ENCODE measurements at regions not wholly inside any gene's neighbourhood (a gene's known extent, or its start where the extent isn't known, plus 50 kb on each side); places are given as distances from the start of the nearest gene placed in this dataset.
A peak's percentile ranks its signal among the peaks of the same experiment; 100 is the strongest.

DNA sequence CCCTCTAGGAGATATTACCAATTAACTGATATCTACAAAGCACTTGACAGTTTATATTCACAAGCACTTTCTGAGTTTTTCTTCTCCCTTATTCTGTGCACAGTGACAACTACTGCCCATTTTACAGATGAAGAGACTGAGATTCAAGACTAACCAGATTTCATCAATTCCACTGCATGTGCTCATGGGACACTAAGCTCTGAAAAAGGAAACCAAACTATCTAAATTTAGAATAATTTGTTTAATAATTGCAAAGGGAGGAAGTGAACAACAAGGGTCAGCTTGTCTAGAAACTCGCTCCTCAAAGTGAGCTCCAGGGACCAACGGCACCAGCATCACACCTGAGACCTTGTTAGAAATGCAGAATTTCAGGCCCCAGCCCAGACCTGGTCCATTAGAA lies 50.8 kb upstream of the MYLIP start:
- DNase-seq (ENCODE audit: low read depth) = no peak

DNA sequence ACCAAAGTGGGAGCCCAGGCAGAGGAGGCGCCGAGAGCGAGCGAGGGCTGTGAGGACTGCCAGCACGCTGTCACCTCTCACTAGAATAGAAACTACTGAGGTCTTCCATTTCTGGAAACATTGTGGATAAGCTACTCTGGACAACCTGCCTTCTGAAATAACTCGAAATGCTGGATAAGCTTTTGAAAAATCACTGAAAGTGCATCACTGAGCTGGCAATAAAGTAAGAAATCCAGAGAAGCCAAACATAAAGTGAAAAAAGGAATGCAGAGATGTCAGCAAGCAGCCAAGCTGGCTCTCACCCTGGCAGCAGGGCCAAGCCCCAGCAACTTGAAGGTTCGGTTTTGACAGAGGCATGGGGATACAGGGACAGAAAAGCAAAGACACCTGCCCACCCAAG lies 59.2 kb upstream of the MYLIP start:
- DNase-seq (ENCODE audit: low read depth) = no peak

DNA sequence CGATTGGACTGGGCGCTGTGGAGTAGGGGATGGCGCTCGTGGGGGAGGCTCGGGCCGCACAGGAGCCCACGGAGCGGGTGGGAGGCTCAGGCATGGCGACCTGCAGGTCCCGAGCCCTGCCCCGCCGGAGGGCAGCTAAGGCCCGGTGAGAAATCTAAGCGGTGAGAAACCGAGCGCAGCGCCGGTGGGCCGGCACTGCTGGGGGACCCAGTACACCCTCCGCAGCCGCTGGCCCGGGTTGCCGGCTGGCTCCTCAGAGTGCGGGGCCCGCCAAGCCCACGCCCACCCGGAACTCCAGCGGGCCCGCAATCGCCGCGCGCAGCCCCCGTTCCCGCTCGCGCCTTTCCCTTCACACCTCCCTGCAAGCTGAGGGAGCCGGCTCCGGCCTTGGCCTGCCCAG lies 59.7 kb upstream of the MYLIP start:
- DNase-seq (ENCODE audit: low read depth) = no peak

DNA sequence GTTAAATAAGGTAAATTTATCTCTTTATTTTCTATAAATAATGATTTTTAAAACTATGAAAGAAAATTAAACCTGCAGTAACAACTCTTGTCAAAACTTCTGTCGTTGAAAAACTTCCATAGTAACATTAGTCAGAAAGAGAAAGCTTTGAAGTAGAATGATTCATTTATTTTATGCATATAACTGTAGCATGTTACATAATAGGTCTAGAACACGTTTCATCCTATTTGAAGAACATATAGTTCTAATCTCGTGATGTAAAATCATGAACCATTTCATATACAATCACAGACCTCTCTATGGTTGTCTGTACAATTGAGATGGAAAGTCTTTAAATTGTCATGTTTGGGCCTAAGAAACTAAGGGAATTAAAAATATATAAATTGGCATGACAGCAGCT lies 61.3 kb upstream of the MYLIP start:
- DNase-seq (ENCODE audit: low read depth) = no peak

DNA sequence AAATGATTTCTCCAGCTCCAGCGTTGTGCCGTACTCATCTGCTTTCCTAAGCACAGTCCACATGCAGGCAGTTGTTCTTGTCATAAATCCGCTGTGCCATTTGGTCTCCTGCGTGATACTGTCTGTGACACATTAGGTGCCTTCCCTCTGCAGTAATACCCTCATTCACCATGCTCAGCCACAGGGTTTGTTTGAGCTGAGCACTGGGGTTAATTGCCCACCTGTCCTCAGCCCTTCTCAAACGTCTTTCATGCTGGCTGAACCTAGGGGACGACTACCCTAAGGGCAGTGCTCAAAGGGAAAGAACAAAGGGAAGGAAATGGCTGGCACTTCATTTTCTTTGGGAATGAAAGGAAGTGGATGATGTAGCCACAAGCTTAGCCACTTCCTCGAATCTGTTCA lies 64.2 kb upstream of the MYLIP start:
- DNase-seq (ENCODE audit: low read depth) = peak; percentile 68

DNA sequence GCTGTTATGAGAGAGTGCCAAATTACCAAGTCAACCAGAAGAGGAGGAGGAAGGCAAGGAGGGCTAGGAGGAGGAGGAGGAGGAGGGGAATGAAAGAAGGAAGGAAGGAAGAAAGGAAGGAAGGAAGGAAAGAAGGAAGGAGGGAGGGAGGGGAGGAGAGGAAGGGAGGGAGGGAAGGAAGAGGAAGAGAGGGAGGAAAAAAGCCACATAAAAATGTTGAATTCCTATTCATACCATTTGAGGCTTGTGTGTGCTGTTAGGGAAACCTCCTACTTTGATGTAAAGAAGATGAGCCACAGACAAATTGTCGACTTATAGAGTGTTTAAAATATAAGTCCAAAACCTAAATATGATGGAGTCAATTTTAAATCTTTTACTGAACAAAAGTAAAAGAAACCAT lies 65.3 kb upstream of the MYLIP start:
- no peak for DNase-seq (ENCODE audit: low read depth)

DNA sequence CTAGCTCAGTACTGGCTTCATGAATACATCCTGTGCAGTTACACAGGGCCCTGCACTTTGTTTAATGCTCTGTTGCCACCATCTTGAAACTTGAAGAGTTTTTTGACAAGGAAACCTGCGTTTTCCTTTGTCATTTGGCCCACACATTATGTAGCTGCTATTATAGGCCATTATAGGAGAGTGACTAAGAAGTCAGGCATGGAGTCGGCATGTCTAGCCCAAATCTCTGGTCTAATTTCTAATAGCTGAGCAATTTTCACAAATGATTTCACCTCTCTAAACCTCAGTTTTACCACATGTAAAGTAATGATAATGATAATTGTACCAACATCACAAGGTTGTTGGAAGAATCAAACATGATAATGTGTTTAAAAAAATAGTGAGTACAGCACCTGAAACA lies 67.1 kb upstream of the MYLIP start:
- DNase-seq (ENCODE audit: low read depth) = no peak

DNA sequence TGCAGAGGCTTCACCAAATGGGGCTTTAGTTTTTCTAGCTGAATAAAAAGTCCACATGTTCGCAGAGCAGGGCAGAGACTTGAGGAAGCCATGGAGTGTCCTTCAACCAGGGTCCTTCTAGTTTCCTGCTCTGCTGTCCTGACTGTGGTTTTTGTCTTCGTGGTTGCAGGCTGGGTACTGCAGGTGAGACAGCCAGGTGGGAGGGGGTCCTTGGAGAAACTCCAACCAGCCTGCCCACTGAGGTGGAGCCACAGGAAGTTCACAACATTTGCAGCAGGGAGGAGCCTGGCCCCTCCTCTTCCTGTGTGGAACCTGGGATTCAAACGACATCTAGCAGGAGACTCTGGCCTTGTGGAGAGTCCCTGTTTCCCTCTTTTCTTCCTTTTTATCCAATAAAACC lies 68.8 kb upstream of the MYLIP start:
- DNase-seq (ENCODE audit: low read depth) = no peak

DNA sequence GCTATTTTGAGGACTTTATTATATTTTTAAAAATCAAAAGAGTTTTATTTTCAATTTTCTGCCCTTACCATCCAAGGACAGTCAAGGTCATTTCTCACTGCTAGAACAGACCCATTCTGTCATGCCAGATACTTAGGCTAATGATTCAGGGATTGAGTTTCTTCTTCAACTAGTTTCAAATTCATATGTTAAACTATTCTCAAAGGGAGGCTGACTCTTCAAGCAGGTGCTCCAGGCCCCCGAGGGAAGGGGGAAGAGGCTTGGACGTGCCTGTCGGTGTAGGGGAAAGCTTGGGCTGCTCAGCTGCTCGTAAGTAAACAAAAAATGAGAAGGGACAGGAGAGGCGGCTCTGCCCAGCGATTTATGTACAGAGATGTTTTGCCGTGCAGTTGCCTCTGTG lies 69.4 kb upstream of the MYLIP start:
- DNase-seq (ENCODE audit: low read depth) = peak; percentile 51

DNA sequence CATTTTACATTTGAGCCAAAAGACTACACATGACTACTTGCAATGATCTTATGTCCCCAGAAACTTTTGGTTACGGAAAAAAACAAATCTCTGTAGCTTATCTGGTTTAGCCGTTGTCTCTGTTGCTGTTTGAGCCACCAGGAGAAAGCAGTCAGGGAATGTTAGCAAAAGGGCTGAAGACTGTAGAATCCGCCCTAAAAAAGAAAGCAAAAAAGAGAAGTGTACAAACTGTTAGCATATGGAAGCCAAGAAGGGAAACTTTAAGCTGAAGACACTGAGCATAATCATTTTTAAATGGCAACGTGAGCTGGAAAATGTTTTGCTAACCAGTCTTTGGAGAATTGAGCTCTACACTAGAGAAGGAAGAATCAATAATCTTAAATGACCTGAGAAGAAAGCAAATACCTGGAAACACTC lies 69.9 kb upstream of the MYLIP start:
- DNase-seq (ENCODE audit: low read depth) = no peak

DNA sequence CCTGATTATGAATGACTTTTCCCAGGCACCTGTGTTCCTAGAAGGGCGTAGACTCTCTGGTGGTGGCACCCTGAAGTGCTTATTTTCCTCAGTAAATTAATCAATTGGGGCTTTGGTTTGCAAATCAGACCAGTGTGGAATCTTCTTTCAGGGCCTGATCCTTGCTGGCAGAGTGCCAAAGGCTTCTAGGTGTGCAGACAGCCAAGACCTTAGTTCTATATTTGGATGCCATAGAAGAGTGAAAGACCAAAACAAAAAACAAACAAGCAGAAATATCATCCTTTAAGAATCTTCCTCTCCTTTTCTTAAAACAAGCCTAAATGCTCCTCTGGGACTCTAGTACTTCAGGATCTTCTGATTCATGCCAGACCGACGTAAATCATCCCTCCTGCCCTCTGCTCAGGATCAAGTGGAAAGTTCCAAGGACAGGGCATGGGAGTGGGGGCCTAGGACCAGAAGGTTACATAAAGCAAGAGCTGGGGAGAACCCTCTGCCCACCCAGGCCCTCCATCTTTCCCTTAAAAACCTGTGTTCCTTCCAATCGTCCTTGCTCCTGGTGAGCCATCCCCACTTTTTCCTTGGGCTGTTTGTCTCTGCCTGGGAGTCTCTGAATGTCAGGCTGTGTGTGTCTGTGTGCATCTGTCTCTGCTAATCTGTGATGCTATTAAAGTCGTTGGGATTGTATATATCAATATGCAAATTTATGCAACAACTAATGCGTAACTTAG lies 70.5 kb upstream of the MYLIP start:
- DNase-seq (ENCODE audit: low read depth) = no peak

DNA sequence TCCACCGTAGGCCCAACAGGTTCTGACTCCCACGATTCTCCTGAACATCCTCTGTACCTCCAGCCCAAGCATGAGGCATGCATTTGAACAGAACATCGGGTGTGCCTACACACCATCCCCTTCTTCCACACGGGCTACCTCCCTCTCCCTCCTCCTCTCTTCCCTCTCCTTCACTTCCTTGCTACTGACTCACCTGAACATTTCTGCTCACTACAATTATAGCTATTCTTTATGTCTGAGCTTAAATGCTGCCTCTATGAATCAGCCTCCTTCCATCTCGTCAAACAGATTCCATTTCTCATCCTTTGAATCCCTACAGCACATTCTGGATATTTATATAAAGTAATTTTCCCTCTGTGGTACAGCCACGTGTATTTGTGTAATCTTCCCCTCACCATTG lies 71.4 kb upstream of the MYLIP start:
- DNase-seq (ENCODE audit: low read depth) = no peak

DNA sequence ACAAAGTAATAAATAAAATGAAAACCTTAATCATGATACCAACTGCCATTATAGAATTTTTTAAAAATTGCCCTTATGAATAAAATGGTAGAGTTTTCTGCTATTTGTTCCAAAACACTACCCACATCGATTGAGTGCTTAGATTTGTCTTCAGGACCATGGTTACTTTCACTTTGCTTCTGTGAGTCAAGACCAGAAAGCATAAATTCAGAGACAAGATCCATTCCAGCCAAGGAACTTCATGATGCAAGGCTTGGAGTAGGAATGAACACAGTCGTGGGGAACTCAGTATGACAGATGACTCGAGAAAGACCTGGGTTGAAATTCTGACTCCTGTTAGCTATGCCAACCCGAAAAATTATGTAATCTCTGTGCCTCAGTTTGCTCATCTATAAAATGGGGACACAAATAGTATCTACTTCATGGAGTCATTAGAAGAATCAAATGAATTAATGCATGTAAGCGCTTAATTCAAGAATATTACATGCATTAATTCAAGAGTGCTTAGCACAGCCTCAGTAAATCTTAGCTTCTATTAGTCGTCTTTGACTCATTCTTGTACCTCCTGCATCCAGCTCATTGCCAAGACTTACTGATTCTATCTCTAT lies 72.5 kb upstream of the MYLIP start:
- no peak for DNase-seq (ENCODE audit: low read depth)

DNA sequence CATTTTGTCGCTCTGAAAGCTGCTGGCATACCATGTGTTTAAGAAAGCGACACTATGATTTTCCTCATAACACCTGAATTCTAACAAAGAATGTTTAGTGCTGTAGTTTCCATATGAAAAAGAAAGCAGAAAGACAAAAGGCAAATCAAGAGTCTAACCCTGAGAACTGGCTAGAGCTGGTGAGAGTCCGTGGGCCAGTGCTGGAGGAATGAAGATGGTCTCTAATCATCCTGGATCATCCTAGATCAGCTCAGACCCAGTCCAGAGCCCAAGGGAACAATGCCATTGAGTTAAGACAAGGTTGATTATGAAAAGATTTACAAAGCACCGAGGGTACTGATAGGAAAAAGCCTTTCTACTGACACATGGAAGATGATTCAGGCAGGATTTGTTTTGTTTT lies 73.0 kb upstream of the MYLIP start:
- no peak for DNase-seq (ENCODE audit: low read depth)

DNA sequence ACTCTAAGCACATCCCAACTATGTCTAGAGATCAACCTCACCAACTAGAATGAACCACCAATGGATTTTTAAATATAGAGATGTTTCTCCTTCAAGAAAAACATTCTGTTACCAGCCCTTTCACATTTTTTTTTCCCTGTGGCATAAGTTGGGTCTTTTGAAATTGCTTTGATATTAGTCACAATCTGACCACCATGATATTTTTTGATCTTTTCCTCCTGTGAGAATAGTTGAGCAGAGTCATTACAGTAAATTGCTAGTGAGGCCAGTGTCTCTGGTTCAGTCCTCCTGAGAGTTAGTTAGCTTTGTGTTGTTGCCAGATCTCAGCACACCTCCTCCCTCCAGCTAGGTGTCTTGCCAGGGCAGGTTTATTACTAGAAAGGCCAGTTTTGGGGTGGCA lies 79.7 kb upstream of the MYLIP start:
- DNase-seq (ENCODE audit: low read depth) = peak; percentile 20

DNA sequence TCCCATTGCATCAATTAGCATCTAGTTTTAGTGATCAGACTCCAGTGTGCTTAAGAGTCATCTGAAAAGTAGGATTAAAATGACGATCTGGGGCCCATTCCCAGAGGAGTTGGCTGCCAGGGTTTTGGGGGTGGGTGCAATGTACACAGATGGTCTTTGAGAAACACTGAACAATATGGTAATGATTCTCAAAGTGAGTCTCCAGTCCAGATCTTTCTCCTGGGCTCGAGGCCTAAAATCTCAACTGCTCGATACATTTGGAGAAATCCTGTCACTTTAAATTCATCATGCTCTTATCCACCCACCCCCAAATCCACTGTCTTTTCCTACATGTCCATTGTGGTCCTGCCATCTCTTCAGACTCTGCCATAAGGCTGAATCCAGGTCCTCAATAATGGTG lies 80.7 kb upstream of the MYLIP start:
- DNase-seq (ENCODE audit: low read depth) = no peak

DNA sequence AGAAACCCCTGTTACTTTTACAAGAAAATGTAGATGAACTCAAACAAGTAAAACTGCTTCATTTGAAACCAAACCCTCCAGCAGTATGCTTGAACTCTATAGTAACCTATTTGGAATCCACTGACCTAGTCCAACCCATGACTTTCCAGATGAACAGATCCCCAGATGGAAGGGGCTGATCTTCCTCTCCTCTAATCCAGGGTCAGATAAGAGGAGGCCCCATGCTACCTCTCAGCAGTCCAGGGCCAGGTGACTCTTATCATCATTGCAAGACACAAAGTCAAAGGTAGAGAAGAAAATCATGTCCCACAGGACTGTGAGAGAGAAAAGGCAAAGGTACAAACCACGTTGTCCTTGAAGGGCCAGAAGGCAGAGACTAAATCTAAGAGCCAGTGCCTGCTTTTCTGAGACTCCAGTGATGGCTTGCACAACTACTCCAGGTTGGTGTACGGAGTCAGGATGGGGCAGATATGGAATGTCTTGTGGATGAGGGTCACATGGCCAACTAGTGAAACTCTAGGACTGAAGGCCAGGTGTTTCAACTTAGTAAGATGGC lies 81.4 kb upstream of the MYLIP start:
- no peak for DNase-seq (ENCODE audit: low read depth)

DNA sequence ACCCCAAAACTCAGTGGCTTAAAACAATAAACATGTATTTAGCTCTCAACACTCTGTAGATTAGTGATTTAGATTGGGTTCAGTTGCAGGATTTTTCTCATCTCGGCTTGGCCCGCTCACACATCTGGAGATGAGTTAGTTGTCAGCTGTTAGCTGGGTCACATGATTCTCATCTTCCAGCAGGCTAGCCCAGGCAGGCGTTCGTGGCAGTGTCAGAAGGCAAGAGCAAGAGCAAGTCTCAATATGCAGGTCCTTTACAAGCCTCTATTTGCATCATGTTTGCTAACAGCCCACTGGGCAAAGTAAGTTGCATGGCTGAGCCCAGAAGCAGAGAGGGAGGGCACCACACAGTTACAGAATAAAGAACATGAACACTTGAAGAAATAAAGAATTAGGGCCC lies 83.6 kb upstream of the MYLIP start:
- peak; percentile 18 for DNase-seq (ENCODE audit: low read depth)

DNA sequence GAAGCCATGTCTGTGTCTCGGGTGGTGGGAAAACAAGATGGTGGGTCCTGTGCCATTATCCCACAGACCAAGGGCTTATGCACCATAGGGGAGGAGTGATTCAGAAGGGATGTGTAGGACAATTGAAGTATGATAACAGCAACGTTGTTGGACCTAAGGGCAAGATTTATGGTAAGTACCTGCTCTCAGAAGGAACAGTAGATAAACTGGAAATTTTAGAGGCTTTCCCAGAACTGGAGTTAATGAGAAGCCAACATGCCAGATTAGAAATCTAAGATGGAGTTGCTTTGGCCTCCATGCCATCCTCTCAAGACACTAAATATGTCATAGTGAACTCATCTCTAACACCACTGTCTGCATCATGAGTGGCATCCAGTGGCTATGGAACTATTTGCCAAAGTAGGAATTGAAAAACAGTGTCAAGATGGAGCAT lies 84.7 kb upstream of the MYLIP start:
- no peak for DNase-seq (ENCODE audit: low read depth)

DNA sequence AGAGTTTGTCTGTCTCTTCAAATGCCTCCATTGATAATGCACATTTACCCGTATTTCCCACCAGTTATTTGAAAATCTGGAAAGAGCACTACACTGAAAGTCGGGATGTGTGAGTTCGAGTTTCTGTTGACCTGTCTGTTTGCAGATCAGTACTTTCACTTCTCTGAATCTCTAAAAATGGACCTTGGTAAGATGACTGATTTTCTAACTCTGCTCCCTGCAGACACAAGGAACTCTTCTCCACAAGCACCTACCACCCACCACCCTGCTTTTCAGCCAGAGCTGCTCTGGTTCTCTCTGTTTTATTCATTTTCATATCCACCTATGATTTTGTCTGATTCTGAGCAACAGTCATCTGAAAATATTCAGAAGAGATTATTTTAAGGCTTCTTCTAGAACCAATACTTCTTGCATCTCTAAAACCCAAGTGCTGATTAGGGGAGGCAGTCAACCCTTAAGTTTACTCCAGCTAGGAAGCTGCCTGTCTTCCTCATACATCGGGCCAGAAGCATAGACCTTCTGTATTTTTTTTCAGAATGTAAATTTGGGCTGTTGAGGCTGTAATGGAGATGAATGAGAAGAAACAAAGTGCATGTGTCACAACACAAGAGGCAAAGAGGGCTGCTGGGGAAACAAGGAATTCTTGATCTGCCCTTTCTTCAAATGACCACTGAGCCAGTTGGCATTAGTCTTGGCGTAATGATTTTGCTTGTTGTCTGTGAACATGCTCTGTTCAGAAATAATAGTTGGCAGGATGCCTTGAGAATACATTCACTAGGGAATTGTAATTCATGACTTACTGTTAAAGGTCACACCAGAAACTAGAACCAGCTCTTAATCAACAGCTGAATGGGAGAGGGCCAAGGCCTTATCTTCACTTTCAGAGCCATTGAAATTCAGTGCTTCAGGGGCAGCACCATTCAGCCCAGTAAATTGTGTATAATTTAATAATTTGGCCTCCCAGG lies 85.4 kb upstream of the MYLIP start:
- peak; percentile 13 for DNase-seq (ENCODE audit: low read depth)

DNA sequence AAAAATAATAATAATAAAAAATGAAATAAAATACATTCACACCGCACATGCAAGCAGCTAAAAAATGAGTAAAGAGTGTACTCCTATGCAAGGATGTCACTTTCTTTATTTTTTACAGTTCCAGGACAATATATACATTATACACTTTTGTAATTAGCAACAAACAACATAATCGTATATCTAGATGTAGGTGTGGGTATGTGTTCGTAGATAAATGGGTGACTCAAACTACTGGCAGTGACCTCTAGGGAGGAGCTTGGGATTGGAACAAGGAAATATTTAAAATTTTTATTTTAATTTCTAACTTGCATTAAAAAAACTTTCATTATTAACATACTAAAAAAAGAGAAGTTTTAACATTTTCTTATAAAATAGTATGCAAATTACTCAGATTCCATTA lies 86.1 kb upstream of the MYLIP start:
- no peak for DNase-seq (ENCODE audit: low read depth)

DNA sequence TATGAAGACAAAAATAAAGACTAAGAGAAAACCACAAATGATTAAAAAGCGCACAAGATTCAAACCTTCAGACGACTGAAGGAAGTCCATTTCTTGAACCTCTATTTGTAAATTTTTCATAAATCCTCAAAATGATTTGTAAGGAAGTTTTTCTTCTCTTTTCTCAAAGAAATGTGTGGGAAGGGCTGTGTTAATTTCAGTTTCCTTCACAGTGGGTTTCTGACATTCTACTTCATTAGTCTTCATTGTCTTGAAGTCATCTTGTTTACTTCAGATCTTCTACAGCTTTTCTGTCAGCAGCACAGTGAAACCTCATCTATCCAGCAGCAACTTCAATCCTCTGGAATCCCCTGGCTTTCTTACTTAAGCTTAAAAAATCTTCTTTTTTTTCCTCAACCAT lies 87.6 kb upstream of the MYLIP start:
- DNase-seq (ENCODE audit: low read depth) = no peak
